Parathyroid adenoma (tissue), 2 donors: ENCODE measurements at regions not wholly inside any gene's neighbourhood (a gene's known extent, or its start where the extent isn't known, plus 50 kb on each side); places are given as distances from the start of the nearest gene placed in this dataset.
A peak's percentile ranks its signal among the peaks of the same experiment; 100 is the strongest.
"Not testable (repeated sequence)": the region's sequence is repeated elsewhere in the genome, so short reads cannot be mapped to it uniquely, and the experiment has no call there.

ENCODE experiments used
- H2AFZ ChIP-seq: fragments of 300-600 bp; sonication (generic); one replicate; pipeline ENCODE4 v1.7.0; 2017; ENCODE audit warnings: antibody characterized with exemption, mild to moderate bottlenecking
- H3K27ac ChIP-seq: fragments of 300-600 bp; sonication (generic); one replicate; pipeline ENCODE4 v1.7.0; 2017
- H3K27me3 ChIP-seq: fragments of 300-600 bp; sonication (generic); one replicate; pipeline ENCODE4 v1.7.0; 2017; ENCODE audit warnings: low read length; ENCODE audit not compliant: control insufficient read depth, insufficient read depth
- H3K36me3 ChIP-seq: fragments of 300-600 bp; sonication (generic); one replicate; pipeline ENCODE4 v1.7.0; 2017; ENCODE audit warnings: low read length; ENCODE audit not compliant: control insufficient read depth, insufficient read depth
- H3K4me1 ChIP-seq: fragments of 300-600 bp; sonication (generic); one replicate; pipeline ENCODE4 v1.7.0; 2017; ENCODE audit warnings: control low read depth
- H3K4me2 ChIP-seq: fragments of 300-600 bp; sonication (generic); one replicate; pipeline ENCODE4 v1.7.0; 2017; ENCODE audit warnings: low read length
- H3K4me3 ChIP-seq: fragments of 300-600 bp; sonication (generic); one replicate; pipeline ENCODE4 v1.7.0; 2017; ENCODE audit warnings: low read depth, low read length
- H3K79me2 ChIP-seq: fragments of 300-600 bp; sonication (generic); one replicate; pipeline ENCODE4 v1.7.0; 2017; ENCODE audit warnings: control low read depth
- H3K9ac ChIP-seq: fragments of 300-600 bp; sonication (generic); one replicate; pipeline ENCODE4 v1.7.0; 2017; ENCODE audit warnings: mild to moderate bottlenecking
- H3K9me3 ChIP-seq: fragments of 300-600 bp; sonication (generic); one replicate; pipeline ENCODE4 v1.7.0; 2017; ENCODE audit warnings: low read length; ENCODE audit not compliant: control insufficient read depth
- TF ChIP-seq, protein P1 (sequence below): fragments of 300-600 bp; sonication (generic); IDR thresholded peaks from one replicate; pipeline ENCODE4 v1.7.0; 2017; ENCODE audit warnings: antibody characterized with exemption, mild to moderate bottlenecking
- donor health status: primary hyperparathyroidism.

DNA sequence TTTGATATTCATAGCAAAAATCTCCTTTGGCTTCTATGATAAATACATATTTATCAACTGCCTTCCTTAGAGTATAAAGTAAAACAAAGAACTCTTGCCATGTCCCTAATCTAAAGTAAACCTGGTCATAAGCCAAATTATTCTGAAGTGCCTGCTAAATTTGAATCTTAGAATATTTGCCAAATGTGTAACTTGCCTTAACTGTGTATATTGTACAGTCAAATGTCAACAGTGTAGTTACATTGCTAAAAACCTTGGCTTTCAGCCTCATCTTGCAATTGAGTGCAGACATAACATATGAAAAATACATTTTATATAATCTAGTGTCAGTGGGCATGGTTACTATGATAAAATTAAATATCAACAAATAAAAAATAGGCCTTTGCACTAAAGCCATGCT lies 583.4 kb upstream of the ADAMTS5 start:
- no peaks in the 10 kb centered on the region for H3K36me3 ChIP-seq
- no peak overlapping the region for H2AFZ ChIP-seq

DNA sequence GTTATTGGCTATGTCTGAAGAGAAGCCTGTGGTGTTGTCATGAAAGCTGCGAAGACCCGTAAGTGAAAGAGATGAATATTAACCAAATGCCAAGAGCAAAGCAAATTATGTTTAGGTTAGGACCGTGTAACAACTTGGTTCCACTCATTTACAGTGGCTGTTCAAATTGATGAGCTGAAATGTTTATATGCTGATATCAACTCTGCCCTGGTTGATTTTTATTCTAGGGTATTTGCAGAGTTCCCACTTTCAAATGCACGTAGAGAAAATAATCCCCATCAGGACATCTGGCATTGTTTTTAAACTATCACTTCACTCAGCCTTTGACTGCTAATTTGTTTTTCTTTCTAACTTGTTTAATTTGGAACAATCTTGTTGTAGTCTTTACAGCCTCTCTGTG lies 581.6 kb upstream of the ADAMTS5 start:
- no peak overlapping the region for H3K4me3 ChIP-seq
- no peak overlapping the region for H2AFZ ChIP-seq
- no peaks in the 10 kb centered on the region for H3K9me3 ChIP-seq
- H3K4me1 ChIP-seq: no peaks in the 10 kb centered on the region
- H3K79me2 ChIP-seq: no peaks in the 10 kb centered on the region
- no peak overlapping the region for H3K4me2 ChIP-seq
- H3K27ac ChIP-seq: no peak overlapping the region
- H3K27me3 ChIP-seq: no peaks in the 10 kb centered on the region
- H3K9ac ChIP-seq: no peak overlapping the region
- TF ChIP-seq, protein P1, sequence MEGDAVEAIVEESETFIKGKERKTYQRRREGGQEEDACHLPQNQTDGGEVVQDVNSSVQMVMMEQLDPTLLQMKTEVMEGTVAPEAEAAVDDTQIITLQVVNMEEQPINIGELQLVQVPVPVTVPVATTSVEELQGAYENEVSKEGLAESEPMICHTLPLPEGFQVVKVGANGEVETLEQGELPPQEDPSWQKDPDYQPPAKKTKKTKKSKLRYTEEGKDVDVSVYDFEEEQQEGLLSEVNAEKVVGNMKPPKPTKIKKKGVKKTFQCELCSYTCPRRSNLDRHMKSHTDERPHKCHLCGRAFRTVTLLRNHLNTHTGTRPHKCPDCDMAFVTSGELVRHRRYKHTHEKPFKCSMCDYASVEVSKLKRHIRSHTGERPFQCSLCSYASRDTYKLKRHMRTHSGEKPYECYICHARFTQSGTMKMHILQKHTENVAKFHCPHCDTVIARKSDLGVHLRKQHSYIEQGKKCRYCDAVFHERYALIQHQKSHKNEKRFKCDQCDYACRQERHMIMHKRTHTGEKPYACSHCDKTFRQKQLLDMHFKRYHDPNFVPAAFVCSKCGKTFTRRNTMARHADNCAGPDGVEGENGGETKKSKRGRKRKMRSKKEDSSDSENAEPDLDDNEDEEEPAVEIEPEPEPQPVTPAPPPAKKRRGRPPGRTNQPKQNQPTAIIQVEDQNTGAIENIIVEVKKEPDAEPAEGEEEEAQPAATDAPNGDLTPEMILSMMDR: no peak
- no peaks in the 10 kb centered on the region for H3K36me3 ChIP-seq

More for the DNA sequence above, 583.4 kb upstream of the ADAMTS5 start:
- Histone ChIP-seq H3K4me1 (no peaks in the 10 kb centered on the region), H3K9me3 (no peaks in the 10 kb centered on the region), H3K9ac (no peak overlapping the region), H3K79me2 (no peaks in the 10 kb centered on the region), H3K4me3 (no peak overlapping the region), H3K27ac (no peak overlapping the region), H3K4me2 (no peak overlapping the region), H3K27me3 (no peaks in the 10 kb centered on the region)
- TF ChIP-seq, protein P1: no peak

DNA sequence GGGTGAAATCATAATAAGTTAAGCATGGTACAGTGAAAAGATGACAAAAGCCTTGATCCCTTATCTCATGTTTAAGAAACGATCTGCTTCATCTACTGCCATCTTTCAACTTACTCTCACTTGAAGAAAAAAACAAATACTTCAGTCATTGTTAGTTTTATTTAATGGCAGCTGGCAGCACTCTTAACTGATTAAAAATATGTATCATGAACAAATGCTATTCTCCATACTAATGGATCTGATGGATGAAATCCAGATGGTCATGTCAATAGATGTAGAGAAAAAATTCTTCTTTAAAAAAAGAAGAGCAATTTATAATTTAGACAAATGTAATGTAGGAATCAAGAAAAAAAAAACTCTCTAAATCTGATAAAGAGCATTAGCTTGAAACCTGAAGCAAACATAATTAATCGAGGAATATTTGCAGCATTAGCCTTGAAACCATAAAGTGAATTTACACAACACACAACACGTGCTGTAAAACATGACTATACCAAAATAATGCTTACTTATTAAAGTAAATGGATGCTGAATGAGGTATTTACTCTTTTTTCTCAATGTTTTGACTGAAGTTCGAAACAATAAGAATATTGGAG lies 579.0 kb upstream of the ADAMTS5 start:
- Histone ChIP-seq H3K36me3 (no peaks in the 10 kb centered on the region), H3K4me3 (no peak overlapping the region), H3K4me1 (no peaks in the 10 kb centered on the region), H3K9ac (no peak overlapping the region), H3K9me3 (no peaks in the 10 kb centered on the region), H3K79me2 (no peaks in the 10 kb centered on the region), H3K27ac (no peak overlapping the region), H2AFZ (no peak overlapping the region), H3K27me3 (no peaks in the 10 kb centered on the region), H3K4me2 (peak overlapping the region; percentile 6)
- TF ChIP-seq, protein P1: no peak

DNA sequence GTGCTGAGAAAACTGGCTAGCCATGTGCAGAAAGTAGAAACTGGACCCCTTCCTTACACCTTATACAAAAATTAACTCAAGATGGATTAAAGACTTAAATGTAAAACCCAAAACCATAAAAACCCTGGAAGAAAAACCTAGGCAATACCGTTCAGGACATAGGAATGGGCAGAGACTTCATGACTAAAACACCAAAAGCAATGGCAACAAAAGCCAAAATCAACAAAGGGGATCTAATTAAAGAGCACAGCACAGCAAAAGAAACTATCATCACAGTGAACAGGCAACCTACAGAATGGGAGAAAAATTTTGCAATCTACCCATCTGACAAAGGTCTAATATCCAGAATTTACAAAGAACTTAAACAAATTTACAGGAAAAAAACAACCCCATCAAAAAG lies 575.2 kb upstream of the ADAMTS5 start:
- H3K4me2 ChIP-seq, H3K27me3 ChIP-seq, H2AFZ ChIP-seq, H3K9ac ChIP-seq, H3K27ac ChIP-seq, H3K9me3 ChIP-seq, H3K4me3 ChIP-seq, H3K79me2 ChIP-seq, H3K4me1 ChIP-seq, H3K36me3 ChIP-seq: not testable (repeated sequence)

DNA sequence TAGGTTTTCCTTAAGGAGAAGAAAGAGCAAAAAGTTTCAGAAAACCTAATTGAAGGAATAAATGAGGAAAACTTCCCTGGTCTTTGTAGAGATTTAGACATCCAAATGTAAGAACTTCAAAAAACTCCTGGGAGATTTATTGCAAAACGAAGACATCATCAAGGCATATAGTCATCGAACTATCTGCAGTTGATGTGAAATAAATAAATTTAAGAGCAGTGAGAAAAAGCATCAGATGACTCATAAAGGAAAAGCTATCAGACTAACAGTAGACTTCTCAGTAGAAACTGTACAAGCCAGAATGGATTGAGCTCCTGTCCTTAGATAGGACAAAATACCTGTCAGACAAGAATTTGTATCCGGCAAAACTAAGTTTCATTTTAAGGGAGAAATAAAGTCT lies 569.4 kb upstream of the ADAMTS5 start:
- no peaks in the 10 kb centered on the region for H3K4me1 ChIP-seq
- H2AFZ ChIP-seq: no peak overlapping the region
- H3K79me2 ChIP-seq: no peaks in the 10 kb centered on the region
- H3K9me3 ChIP-seq: no peaks in the 10 kb centered on the region
- H3K27ac ChIP-seq: no peak overlapping the region
- H3K27me3 ChIP-seq: no peaks in the 10 kb centered on the region
- TF ChIP-seq, protein P1: no peak
- no peak overlapping the region for H3K4me3 ChIP-seq
- no peak overlapping the region for H3K9ac ChIP-seq
- H3K4me2 ChIP-seq: no peak overlapping the region
- no peaks in the 10 kb centered on the region for H3K36me3 ChIP-seq
